Right atrium auricular region (tissue), 2 donors: ENCODE measurements at regions not wholly inside any gene's neighbourhood (a gene's known extent, or its start where the extent isn't known, plus 50 kb on each side); places are given as distances from the start of the nearest gene placed in this dataset.

Experiments used
- DNase-seq: peaks from one replicate; pipeline ENCODE4 v3.0.0-alpha.2; 2019; ENCODE audit warnings: low spot score
- H3K27ac ChIP-seq, 2 donors: fragments of 200-600 bp; sonication (generic); 1 replicate in 1 of 2; 2 replicates in 1 of 2; pipeline ENCODE4 v1.5.1; 2016 to 2019
- H3K27me3 ChIP-seq, 2 donors: fragments of 200-600 bp; sonication (generic); one replicate each; pipeline versions ENCODE4 v1.5.1 to v1.6.0; 2017 to 2019
- H3K36me3 ChIP-seq: fragments of 200-600 bp; sonication (generic); one replicate; pipeline ENCODE4 v1.5.1; 2016
- H3K4me1 ChIP-seq, 2 donors: fragments of 200-600 bp; sonication (generic); one replicate each; pipeline versions ENCODE4 v1.5.1 to v1.6.0; 2017 to 2019
- H3K4me3 ChIP-seq, 2 donors: fragments of 200-600 bp; sonication (generic); 1 replicate in 1 of 2; 2 replicates in 1 of 2; pipeline ENCODE4 v1.5.1; 2017 to 2019; ENCODE audit warnings: mild to moderate bottlenecking in 1 of 2, moderate library complexity in 1 of 2
- H3K9me3 ChIP-seq, 2 donors: fragments of 200-600 bp; sonication (generic); one replicate each; pipeline ENCODE4 v1.5.1; 2019
- TF ChIP-seq, protein P1 (sequence below), 2 donors: fragments of 200-600 bp; sonication (generic); IDR thresholded peaks; one replicate each; pipeline ENCODE4 v1.5.1; 2019; ENCODE audit warnings: antibody characterized with exemption in 2 of 2

DNA sequence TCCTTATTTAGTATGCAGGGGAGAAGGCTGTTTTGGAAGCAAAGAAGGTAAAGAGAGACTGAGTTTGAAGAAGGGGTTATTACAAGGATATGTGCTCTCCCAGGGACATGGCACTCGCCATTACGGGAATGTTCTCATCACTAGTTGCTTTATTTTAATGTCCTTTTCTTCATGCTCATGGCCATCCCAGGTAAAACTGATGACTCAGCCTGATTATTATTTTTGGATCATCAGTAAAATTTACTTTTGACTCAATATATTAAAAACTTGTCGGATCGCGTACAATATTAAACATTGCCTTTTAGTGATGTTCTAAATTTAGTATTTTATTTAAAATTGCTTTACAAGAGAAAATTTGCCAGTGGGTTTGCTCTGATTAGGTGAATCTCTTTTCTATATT, 414.7 kb downstream of the TLE4 start:
- Histone ChIP-seq H3K4me3 (no peak overlapping the region), H3K9me3 (no peaks in the 10 kb centered on the region), H3K27me3 (no peaks in the 10 kb centered on the region), H3K36me3 (no peaks in the 10 kb centered on the region), H3K27ac (no peak overlapping the region), H3K4me1 (peaks cover 0 to 5% of the 10 kb centered on the region in 2 donors)
- TF ChIP-seq, protein P1, sequence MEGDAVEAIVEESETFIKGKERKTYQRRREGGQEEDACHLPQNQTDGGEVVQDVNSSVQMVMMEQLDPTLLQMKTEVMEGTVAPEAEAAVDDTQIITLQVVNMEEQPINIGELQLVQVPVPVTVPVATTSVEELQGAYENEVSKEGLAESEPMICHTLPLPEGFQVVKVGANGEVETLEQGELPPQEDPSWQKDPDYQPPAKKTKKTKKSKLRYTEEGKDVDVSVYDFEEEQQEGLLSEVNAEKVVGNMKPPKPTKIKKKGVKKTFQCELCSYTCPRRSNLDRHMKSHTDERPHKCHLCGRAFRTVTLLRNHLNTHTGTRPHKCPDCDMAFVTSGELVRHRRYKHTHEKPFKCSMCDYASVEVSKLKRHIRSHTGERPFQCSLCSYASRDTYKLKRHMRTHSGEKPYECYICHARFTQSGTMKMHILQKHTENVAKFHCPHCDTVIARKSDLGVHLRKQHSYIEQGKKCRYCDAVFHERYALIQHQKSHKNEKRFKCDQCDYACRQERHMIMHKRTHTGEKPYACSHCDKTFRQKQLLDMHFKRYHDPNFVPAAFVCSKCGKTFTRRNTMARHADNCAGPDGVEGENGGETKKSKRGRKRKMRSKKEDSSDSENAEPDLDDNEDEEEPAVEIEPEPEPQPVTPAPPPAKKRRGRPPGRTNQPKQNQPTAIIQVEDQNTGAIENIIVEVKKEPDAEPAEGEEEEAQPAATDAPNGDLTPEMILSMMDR (IDR thresholded peaks at IDR 0.05): no peak
- no peak for DNase-seq

DNA sequence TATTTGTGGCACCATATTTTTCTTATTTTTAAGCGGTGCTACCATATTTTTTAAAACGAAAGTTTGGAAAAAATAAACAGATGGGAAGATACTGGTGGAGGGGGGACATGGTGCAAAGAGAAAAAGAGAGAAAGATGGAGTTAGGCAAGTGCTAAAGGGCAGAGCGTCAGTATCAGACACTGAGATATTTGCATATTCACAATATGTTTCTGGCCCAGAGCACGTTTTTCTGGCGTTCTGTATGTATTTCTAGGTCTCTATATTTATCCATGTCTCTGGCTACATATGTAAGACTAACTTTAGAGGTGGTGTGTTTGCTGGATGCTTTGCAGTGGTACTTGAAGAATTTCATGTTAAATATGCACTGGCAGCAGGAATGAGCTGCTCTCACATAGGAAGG, 414.0 kb downstream of the TLE4 start:
- H3K4me3 ChIP-seq: no peak overlapping the region

DNA sequence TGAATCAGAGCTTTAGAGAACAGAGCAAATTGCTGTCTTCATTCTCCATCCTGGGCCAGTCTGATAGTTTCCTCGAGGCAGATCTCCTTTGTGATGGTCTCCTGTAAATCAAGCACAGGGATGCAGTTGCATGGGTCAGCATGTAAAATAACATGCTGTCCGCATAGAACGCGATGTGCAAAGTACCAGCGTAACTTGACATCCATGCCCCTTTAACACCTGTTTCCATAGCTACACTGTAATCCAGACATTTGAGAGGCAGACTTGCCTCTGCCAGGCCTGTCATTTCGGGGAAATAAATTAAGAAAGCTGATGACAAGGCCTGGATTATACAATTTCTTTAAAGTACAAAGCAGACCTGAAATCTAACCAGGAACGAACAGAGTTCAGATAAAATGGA, 413.5 kb downstream of the TLE4 start:
- TF ChIP-seq, protein P1 (IDR thresholded peaks at IDR 0.05): no peak
- H3K4me3 ChIP-seq: no peak overlapping the region
- H3K27ac ChIP-seq: no peak overlapping the region

More for the DNA sequence above, 414.0 kb downstream of the TLE4 start:
- Histone ChIP-seq H3K36me3 (no peaks in the 10 kb centered on the region), H3K4me1 (peaks cover 0 to 5% of the 10 kb centered on the region in 2 donors), H3K27ac (no peak overlapping the region), H3K9me3 (no peaks in the 10 kb centered on the region), H3K27me3 (no peaks in the 10 kb centered on the region)
- no peak for DNase-seq
- TF ChIP-seq, protein P1 (IDR thresholded peaks at IDR 0.05): no peak

DNA sequence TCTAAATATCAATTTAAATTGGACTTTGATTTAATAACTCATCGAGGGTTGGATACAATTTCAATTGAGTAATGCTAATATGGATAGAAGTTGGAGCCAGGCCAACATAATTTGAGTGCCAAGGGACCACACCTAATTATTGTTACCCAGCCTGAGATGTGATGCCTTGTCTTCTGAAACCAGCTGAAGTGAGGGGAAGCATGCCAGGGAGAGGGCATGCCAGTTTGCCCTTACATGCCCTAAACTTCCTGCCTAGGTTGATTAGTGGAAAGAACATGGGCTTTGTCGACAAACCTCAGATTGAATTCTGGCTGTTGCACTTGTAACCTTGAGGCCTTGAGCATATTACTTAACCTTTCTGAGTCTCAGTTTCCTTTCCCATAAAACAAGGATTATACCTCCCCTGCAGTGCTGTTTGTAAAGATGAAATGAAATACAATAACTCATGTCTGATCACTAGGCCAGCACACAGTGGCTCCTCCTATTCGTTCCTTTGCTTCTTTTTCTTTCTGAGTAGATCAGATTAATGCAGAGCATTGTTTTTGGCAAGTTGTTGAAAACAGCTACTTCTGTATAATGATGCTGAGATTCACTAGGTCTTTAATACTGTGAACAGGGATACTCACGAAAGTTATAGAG, 412.8 kb downstream of the TLE4 start:
- TF ChIP-seq, protein P1 (IDR thresholded peaks at IDR 0.05): no peak
- H3K4me3 ChIP-seq: no peak overlapping the region
- no peak for DNase-seq
- H3K4me1 ChIP-seq: no peaks in the 10 kb centered on the region
- no peaks in the 10 kb centered on the region for H3K27me3 ChIP-seq
- no peaks in the 10 kb centered on the region for H3K9me3 ChIP-seq
- H3K27ac ChIP-seq: no peak overlapping the region
- no peaks in the 10 kb centered on the region for H3K36me3 ChIP-seq

More for the DNA sequence above, 413.5 kb downstream of the TLE4 start:
- Histone ChIP-seq H3K9me3 (no peaks in the 10 kb centered on the region), H3K4me1 (peaks cover 0 to under 1% of the 10 kb centered on the region in 2 donors), H3K36me3 (no peaks in the 10 kb centered on the region), H3K27me3 (no peaks in the 10 kb centered on the region)
- no peak for DNase-seq

DNA sequence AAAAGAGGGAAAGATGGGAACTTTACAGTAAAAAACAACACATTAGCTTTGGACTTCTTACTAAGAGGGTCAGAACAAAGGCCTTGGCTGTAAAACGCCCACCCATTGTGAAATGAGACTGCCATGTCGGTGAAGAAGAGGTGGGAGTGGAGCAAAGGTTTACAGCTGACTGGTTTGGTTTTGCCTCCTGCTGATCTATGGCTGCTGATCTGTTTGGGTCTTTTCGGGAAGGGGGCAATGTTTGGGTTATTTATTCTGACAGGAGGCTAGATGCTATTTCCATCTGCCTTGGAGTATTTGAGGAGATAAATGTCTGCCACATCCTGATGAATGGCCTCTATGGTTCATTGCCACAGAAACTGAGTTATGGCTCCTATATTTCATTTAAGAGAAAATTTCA, 408.7 kb downstream of the TLE4 start:
- no peaks in the 10 kb centered on the region for H3K4me1 ChIP-seq
- no peak overlapping the region for H3K27ac ChIP-seq
- TF ChIP-seq, protein P1 (IDR thresholded peaks at IDR 0.05): no peak
- DNase-seq: no peak
- H3K36me3 ChIP-seq: no peaks in the 10 kb centered on the region
- H3K9me3 ChIP-seq: no peaks in the 10 kb centered on the region
- H3K27me3 ChIP-seq: no peaks in the 10 kb centered on the region
- H3K4me3 ChIP-seq: no peak overlapping the region
